Small intestine (tissue), 7 donors: ENCODE measurements at regions not wholly inside any gene's neighbourhood (a gene's known extent, or its start where the extent isn't known, plus 50 kb on each side); places are given as distances from the start of the nearest gene placed in this dataset.
"Not testable (repeated sequence)": the region's sequence is repeated elsewhere in the genome, so short reads cannot be mapped to it uniquely, and the experiment has no call there.

Source experiments
- DNase-seq, 2 donors: peaks; one replicate each; pipeline versions ENCODE4 v3.0.0 to v3.0.0-alpha.2; 2013
- FAIRE-seq: peaks from 2 replicates; lab custom pipeline; 2012; peaks lifted over from hg19 to GRCh38; lab: Jason Lieb, UNC
- H3K27ac ChIP-seq, 3 donors: one replicate each; pipeline ENCODE4 v1.5.1; 2013; ENCODE audit warnings: low read length in 2 of 3, mild to moderate bottlenecking in 2 of 3, control low read depth in 1 of 3, inconsistent platforms in 1 of 3, low read depth in 1 of 3, moderate library complexity in 1 of 3
- H3K27me3 ChIP-seq, 3 donors: one replicate each; pipeline ENCODE4 v1.6.1; 2013; ENCODE audit warnings: low read length in 3 of 3, inconsistent platforms in 1 of 3; ENCODE audit not compliant: control insufficient read depth in 3 of 3, insufficient read depth in 3 of 3
- H3K36me3 ChIP-seq, 3 donors: one replicate each; pipeline ENCODE4 v1.6.1; 2013; ENCODE audit warnings: low read length in 3 of 3, inconsistent platforms in 1 of 3, low read depth in 1 of 3, mild to moderate bottlenecking in 1 of 3, moderate library complexity in 1 of 3; ENCODE audit not compliant: control insufficient read depth in 3 of 3, insufficient read depth in 2 of 3
- H3K4me1 ChIP-seq, 3 donors: one replicate each; pipeline ENCODE4 v1.6.1; 2013; ENCODE audit warnings: low read length in 2 of 3, inconsistent platforms in 1 of 3, low read depth in 1 of 3, mild to moderate bottlenecking in 1 of 3, moderate library complexity in 1 of 3; ENCODE audit not compliant: control insufficient read depth in 3 of 3, insufficient read depth in 2 of 3
- H3K4me3 ChIP-seq, 3 donors: one replicate each; pipeline ENCODE4 v1.5.1; 2013; ENCODE audit warnings: low read length in 3 of 3, control low read depth in 1 of 3, inconsistent platforms in 1 of 3, low read depth in 1 of 3, mild to moderate bottlenecking in 1 of 3, moderate library complexity in 1 of 3
- H3K9me3 ChIP-seq, 2 donors: one replicate each; pipeline ENCODE4 v1.6.1; 2013; ENCODE audit warnings: low read depth in 1 of 2, low read length in 1 of 2; ENCODE audit not compliant: control insufficient read depth in 2 of 2, insufficient read depth in 1 of 2
- WGBS, 3 donors: extraction: QIAGEN DNeasy Blood & Tissue Kit; methylation state at CpG; one replicate each; pipeline ENCODE4 v1.1.7; 2013; 5-methylcytosine and 5-hydroxymethylcytosine counted together
- donor health status: healthy with polysubstance abuse.
- donor health status: control.
- donor health status: control.
- donor health status: Bipolar disorder and iron deficiency.
- donor health status: healthy.

- not testable (repeated sequence) for H3K27ac ChIP-seq, H3K4me1 ChIP-seq, H3K9me3 ChIP-seq, H3K36me3 ChIP-seq, H3K4me3 ChIP-seq, DNase-seq, FAIRE-seq, H3K27me3 ChIP-seq
- 93 to 96% (median 93%) methylated on average over 23 of the region's 23 CpGs for WGBS, 3 donors
Observed at GRCh38 chr16:63119905-63120304, 1083.7 kb upstream of the CDH8 start.

GRCh38 chr16:63100082-63100481 lies 1063.8 kb upstream of the CDH8 start:
- H3K36me3 ChIP-seq, result no peaks in the 10 kb centered on the region
- H3K4me3 ChIP-seq, result no peak overlapping the region
- H3K27ac ChIP-seq, result no peak overlapping the region
- DNase-seq, result no peak
- no peak for FAIRE-seq
- no peaks in the 10 kb centered on the region for H3K9me3 ChIP-seq
- 84 to 95% (median 94%) methylated on average over 2 of the region's 2 CpGs for WGBS, 3 donors
- no peaks in the 10 kb centered on the region for H3K4me1 ChIP-seq
- H3K27me3 ChIP-seq, result no peaks in the 10 kb centered on the region

GRCh38 chr16:63096857-63097256 lies 1060.6 kb upstream of the CDH8 start:
- Histone ChIP-seq H3K36me3 (no peaks in the 10 kb centered on the region), H3K9me3 (no peaks in the 10 kb centered on the region), H3K4me3 (no peak overlapping the region), H3K27ac (no peak overlapping the region), H3K27me3 (no peaks in the 10 kb centered on the region), H3K4me1 (no peaks in the 10 kb centered on the region)
- FAIRE-seq, result no peak
- no peak for DNase-seq
- 90 to 94% (median 93%) methylated on average over 5 of the region's 5 CpGs for WGBS, 3 donors

GRCh38 chr16:63092736-63093135 lies 1056.5 kb upstream of the CDH8 start:
- Histone ChIP-seq H3K27ac (no peak overlapping the region), H3K9me3 (no peaks in the 10 kb centered on the region), H3K4me3 (no peak overlapping the region), H3K4me1 (no peaks in the 10 kb centered on the region), H3K36me3 (no peaks in the 10 kb centered on the region), H3K27me3 (no peaks in the 10 kb centered on the region)
- DNase-seq (no peak), FAIRE-seq (no peak)

GRCh38 chr16:63082101-63082500 lies 1045.9 kb upstream of the CDH8 start:
- DNase-seq (no peak), FAIRE-seq (no peak)
- Histone ChIP-seq H3K9me3 (peaks cover 0 to under 1% of the 10 kb centered on the region in 2 donors), H3K27ac (no peak overlapping the region), H3K36me3 (no peaks in the 10 kb centered on the region), H3K27me3 (no peaks in the 10 kb centered on the region), H3K4me1 (no peaks in the 10 kb centered on the region), H3K4me3 (no peak overlapping the region)
- WGBS, 3 donors, result 72 to 79% (median 79%) methylated on average over 2 of the region's 2 CpGs

GRCh38 chr16:63080746-63081145 lies 1044.5 kb upstream of the CDH8 start:
- Histone ChIP-seq H3K4me1 (no peaks in the 10 kb centered on the region), H3K36me3 (no peaks in the 10 kb centered on the region), H3K4me3 (no peak overlapping the region), H3K27ac (no peak overlapping the region), H3K27me3 (no peaks in the 10 kb centered on the region), H3K9me3 (peaks cover 1 to 3% of the 10 kb centered on the region in 2 donors)
- WGBS, 3 donors, result 8 to 47% (median 21%) methylated on average over 1 of the region's 1 CpG
- no peak for FAIRE-seq
- no peak for DNase-seq

- Histone ChIP-seq H3K9me3 (no peaks in the 10 kb centered on the region), H3K27me3 (no peaks in the 10 kb centered on the region), H3K36me3 (no peaks in the 10 kb centered on the region), H3K27ac (no peak overlapping the region), H3K4me3 (no peak overlapping the region), H3K4me1 (no peaks in the 10 kb centered on the region)
- DNase-seq (no peak), FAIRE-seq (no peak)
- WGBS, 3 donors, result 47 to 59% (median 59%) methylated on average over 4 of the region's 4 CpGs
Observed at GRCh38 chr16:63069047-63069446, 1032.8 kb upstream of the CDH8 start.

GRCh38 chr16:63067141-63067540 lies 1030.9 kb upstream of the CDH8 start:
- no peak for FAIRE-seq
- Histone ChIP-seq H3K4me3 (no peak overlapping the region), H3K9me3 (no peaks in the 10 kb centered on the region), H3K36me3 (no peaks in the 10 kb centered on the region), H3K27me3 (no peaks in the 10 kb centered on the region), H3K4me1 (no peaks in the 10 kb centered on the region), H3K27ac (no peak overlapping the region)
- DNase-seq, result no peak

- DNase-seq, result no peak
- Histone ChIP-seq H3K4me3 (no peak overlapping the region), H3K27ac (no peak overlapping the region), H3K27me3 (no peaks in the 10 kb centered on the region), H3K9me3 (peaks cover 0 to under 1% of the 10 kb centered on the region in 2 donors), H3K36me3 (no peaks in the 10 kb centered on the region), H3K4me1 (no peaks in the 10 kb centered on the region)
- no peak for FAIRE-seq
- 60 to 67% (median 65%) methylated on average over 3 of the region's 3 CpGs for WGBS, 3 donors
Observed at GRCh38 chr16:63066552-63066951, 1030.3 kb upstream of the CDH8 start.
